GM23338 (cell line): ENCODE measurements at regions not wholly inside any gene's neighbourhood (a gene's known extent, or its start where the extent isn't known, plus 50 kb on each side); places are given as distances from the start of the nearest gene placed in this dataset.

Experiments
- ATAC-seq: fragments of 200-7000 bp; cut with Tn5 transposase; 3 replicates; pipeline ENCODE4 v1.9.1; 2020
- DNase-seq: peaks from one replicate; pipeline ENCODE4 v3.0.0-alpha.2; 2015; ENCODE audit warnings: low spot score
- H2AFZ ChIP-seq: fragments of 200-600 bp; sonication (generic); 2 replicates; pipeline ENCODE4 v1.8.0; 2016; ENCODE audit warnings: antibody characterized with exemption, mild to moderate bottlenecking, moderate library complexity
- H3F3A ChIP-seq: fragments of 200-600 bp; sonication (generic); replicated peaks from 2 replicates; pipeline ENCODE4 v1.8.0; 2017; ENCODE audit warnings: antibody characterized with exemption, mixed run types, low read depth
- H3K27ac ChIP-seq: fragments of 200-600 bp; sonication (generic); 2 replicates; pipeline ENCODE4 v1.6.1; 2016; ENCODE audit warnings: low read depth
- H3K27me3 ChIP-seq: fragments of 200-600 bp; sonication (generic); 2 replicates; pipeline ENCODE4 v1.8.0; 2016; ENCODE audit warnings: mild to moderate bottlenecking, mixed run types, moderate library complexity; ENCODE audit not compliant: insufficient read depth
- H3K36me3 ChIP-seq: fragments of 200-600 bp; sonication (generic); 2 replicates; pipeline ENCODE4 v1.8.0; 2016; ENCODE audit warnings: mild to moderate bottlenecking; ENCODE audit not compliant: insufficient read depth
- H3K4me1 ChIP-seq: fragments of 200-600 bp; sonication (generic); 2 replicates; pipeline ENCODE4 v1.8.0; 2016; ENCODE audit warnings: mild to moderate bottlenecking, moderate library complexity; ENCODE audit not compliant: insufficient read depth
- H3K4me2 ChIP-seq: fragments of 200-600 bp; sonication (generic); 2 replicates; pipeline ENCODE4 v1.7.1; 2017; ENCODE audit warnings: mixed run types
- H3K4me3 ChIP-seq: fragments of 200-600 bp; sonication (generic); 2 replicates; pipeline ENCODE4 v1.6.1; 2016; ENCODE audit warnings: mixed run types
- H3K79me2 ChIP-seq: fragments of 200-600 bp; sonication (generic); replicated peaks from 2 replicates; pipeline ENCODE4 v1.8.0; 2017; ENCODE audit warnings: mild to moderate bottlenecking; ENCODE audit not compliant: insufficient read depth
- H3K9me2 ChIP-seq: fragments of 200-600 bp; sonication (generic); 2 replicates; pipeline ENCODE4 v1.8.0; 2017; ENCODE audit not compliant: insufficient read depth
- H4K20me1 ChIP-seq: fragments of 200-600 bp; sonication (generic); replicated peaks from 2 replicates; pipeline ENCODE4 v1.8.0; 2017; ENCODE audit warnings: mild to moderate bottlenecking; ENCODE audit not compliant: insufficient read depth
- H3K27ac Mint-ChIP-seq: 2 replicates; pipeline ENCODE4 v1.8.0; 2020; ENCODE audit warnings: inconsistent platforms, mild to moderate bottlenecking, moderate library complexity, mixed read lengths
- H3K27me3 Mint-ChIP-seq: 3 replicates; pipeline ENCODE4 v1.8.0; 2022; ENCODE audit warnings: low read depth, mild to moderate bottlenecking, moderate library complexity, mixed read lengths, inconsistent platforms; ENCODE audit not compliant: insufficient read depth, poor library complexity
- H3K36me3 Mint-ChIP-seq: 3 replicates; pipeline ENCODE4 v1.8.0; 2021; ENCODE audit warnings: low read depth, mild to moderate bottlenecking, inconsistent platforms, moderate library complexity, mixed read lengths
- H3K4me1 Mint-ChIP-seq: 3 replicates; pipeline ENCODE4 v1.8.0; 2020; ENCODE audit warnings: mild to moderate bottlenecking, inconsistent platforms, mixed read lengths
- H3K4me3 Mint-ChIP-seq: 3 replicates; pipeline ENCODE4 v1.8.0; 2021; ENCODE audit warnings: moderate library complexity, mild to moderate bottlenecking, inconsistent platforms, mixed read lengths
- H3K9me3 Mint-ChIP-seq: 3 replicates; pipeline ENCODE4 v1.8.0; 2020; ENCODE audit warnings: moderate library complexity, mild to moderate bottlenecking, inconsistent platforms, mixed read lengths
- CREB1 ChIP-seq: fragments of 250-450 bp; sonication (Bioruptor Pico); IDR thresholded peaks from 2 replicates; pipeline ENCODE4 v1.5.0; 2020; ENCODE audit warnings: low read depth, mild to moderate bottlenecking, moderate library complexity
- EZH2 ChIP-seq: fragments of 200-600 bp; sonication (generic); IDR thresholded peaks from one replicate; pipeline ENCODE4 v1.8.0; 2017; ENCODE audit warnings: antibody characterized with exemption, mild to moderate bottlenecking, low read depth; ENCODE audit not compliant: unreplicated experiment
- EZH2phosphoT487 ChIP-seq: fragments of 200-600 bp; sonication (generic); IDR thresholded peaks from one replicate; pipeline ENCODE4 v1.8.1; 2018; ENCODE audit warnings: antibody characterized with exemption; ENCODE audit not compliant: unreplicated experiment
- JUNB ChIP-seq: IDR thresholded peaks from one replicate; pipeline ENCODE4 v1.6.1; 2016; ENCODE audit warnings: antibody characterized with exemption; ENCODE audit not compliant: unreplicated experiment
- NANOG ChIP-seq: IDR thresholded peaks from 2 replicates; pipeline ENCODE4 v1.6.1; 2016; ENCODE audit warnings: antibody characterized with exemption, borderline replicate concordance
- POLR2AphosphoS5 ChIP-seq: IDR thresholded peaks from 2 replicates; pipeline ENCODE4 v1.6.1; 2016; ENCODE audit warnings: antibody characterized with exemption, low read depth
- STAT1 ChIP-seq: IDR thresholded peaks from one replicate; pipeline ENCODE4 v1.6.1; 2016; ENCODE audit warnings: antibody characterized with exemption; ENCODE audit not compliant: unreplicated experiment
- ZNF114 ChIP-seq: fragments of 250-450 bp; sonication (Bioruptor Pico); IDR thresholded peaks from 2 replicates; pipeline ENCODE4 v1.5.0; 2020; ENCODE audit warnings: mild to moderate bottlenecking, moderate library complexity
- ZNF331 ChIP-seq: fragments of 250-450 bp; sonication (Bioruptor Pico); IDR thresholded peaks from 2 replicates; pipeline ENCODE4 v1.5.0; 2020; ENCODE audit warnings: low read depth, mild to moderate bottlenecking, moderate library complexity
- TF ChIP-seq, protein P1 (sequence below): fragments of 250-450 bp; sonication (Bioruptor Pico); IDR thresholded peaks from 2 replicates; pipeline ENCODE4 v1.5.0; 2020; ENCODE audit warnings: mild to moderate bottlenecking, moderate library complexity
- TF ChIP-seq, protein P2 (sequence below): IDR thresholded peaks from 2 replicates; pipeline ENCODE4 v1.6.1; 2016; ENCODE audit warnings: antibody characterized with exemption
- TF ChIP-seq, protein P3 (sequence below): IDR thresholded peaks from one replicate; pipeline ENCODE4 v1.6.1; 2018; ENCODE audit warnings: antibody characterized with exemption; ENCODE audit not compliant: unreplicated experiment
- TF ChIP-seq, protein P4 (sequence below), 2 experiments: fragments of 200-600 bp in 1 of 2; sonication (generic) in 1 of 2; conservative IDR thresholded peaks; 2 replicates each; pipeline versions ENCODE4 v1.5.1 to v1.6.1; 2016 to 2017; ENCODE audit warnings: antibody characterized with exemption in 2 of 2, low read depth in 2 of 2, mild to moderate bottlenecking in 2 of 2, moderate library complexity in 1 of 2

DNA sequence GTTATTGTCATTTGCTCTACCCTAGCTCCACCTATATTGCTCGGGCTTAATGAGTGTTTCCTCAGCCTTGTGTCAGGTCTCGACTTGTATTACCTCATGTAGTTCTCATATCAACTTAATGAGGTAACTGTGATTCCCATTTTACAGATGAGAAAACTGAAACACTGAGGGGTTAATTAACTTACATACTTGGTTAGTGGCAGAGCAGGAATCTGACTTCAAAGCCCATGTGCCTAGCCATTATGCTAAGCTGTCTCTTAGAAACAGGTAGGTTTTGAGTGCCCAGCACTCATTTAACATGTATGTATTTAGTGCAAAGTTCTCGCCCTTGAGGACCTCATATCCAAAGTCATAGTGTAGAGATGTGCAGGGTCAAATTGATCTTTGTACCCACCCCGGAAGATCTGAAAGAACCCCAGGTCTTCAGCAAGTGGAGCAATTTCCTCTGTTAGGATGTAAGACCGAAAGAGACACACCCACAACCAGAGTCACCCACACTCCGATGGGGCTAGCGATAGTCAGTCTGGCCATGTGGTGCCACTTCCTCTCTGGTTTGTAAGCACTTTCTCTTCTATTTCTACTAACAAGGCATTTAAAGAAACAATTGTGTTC, 121.0 kb upstream of the SLC39A10 start:
- Mint-ChIP-seq H3K27ac (no peak overlapping the region), H3K4me1 (peaks cover 8% of the 10 kb centered on the region; the same call in 2 of the 3 replicates), H3K36me3 (no peaks in the 10 kb centered on the region), H3K9me3 (no peaks in the 10 kb centered on the region), H3K27me3 (peaks cover 4% of the 10 kb centered on the region), H3K4me3 (no peak overlapping the region)
- TF ChIP-seq EZH2phosphoT487 (no peak), JUNB (no peak), POLR2AphosphoS5 (no peak), CREB1 (CRISPR knock-in tag) (no peak), ZNF331 (CRISPR knock-in tag) (no peak), STAT1 (no peak), ZNF114 (CRISPR knock-in tag) (no peak), NANOG (no peak), EZH2 (no peak)
- TF ChIP-seq, protein P1, sequence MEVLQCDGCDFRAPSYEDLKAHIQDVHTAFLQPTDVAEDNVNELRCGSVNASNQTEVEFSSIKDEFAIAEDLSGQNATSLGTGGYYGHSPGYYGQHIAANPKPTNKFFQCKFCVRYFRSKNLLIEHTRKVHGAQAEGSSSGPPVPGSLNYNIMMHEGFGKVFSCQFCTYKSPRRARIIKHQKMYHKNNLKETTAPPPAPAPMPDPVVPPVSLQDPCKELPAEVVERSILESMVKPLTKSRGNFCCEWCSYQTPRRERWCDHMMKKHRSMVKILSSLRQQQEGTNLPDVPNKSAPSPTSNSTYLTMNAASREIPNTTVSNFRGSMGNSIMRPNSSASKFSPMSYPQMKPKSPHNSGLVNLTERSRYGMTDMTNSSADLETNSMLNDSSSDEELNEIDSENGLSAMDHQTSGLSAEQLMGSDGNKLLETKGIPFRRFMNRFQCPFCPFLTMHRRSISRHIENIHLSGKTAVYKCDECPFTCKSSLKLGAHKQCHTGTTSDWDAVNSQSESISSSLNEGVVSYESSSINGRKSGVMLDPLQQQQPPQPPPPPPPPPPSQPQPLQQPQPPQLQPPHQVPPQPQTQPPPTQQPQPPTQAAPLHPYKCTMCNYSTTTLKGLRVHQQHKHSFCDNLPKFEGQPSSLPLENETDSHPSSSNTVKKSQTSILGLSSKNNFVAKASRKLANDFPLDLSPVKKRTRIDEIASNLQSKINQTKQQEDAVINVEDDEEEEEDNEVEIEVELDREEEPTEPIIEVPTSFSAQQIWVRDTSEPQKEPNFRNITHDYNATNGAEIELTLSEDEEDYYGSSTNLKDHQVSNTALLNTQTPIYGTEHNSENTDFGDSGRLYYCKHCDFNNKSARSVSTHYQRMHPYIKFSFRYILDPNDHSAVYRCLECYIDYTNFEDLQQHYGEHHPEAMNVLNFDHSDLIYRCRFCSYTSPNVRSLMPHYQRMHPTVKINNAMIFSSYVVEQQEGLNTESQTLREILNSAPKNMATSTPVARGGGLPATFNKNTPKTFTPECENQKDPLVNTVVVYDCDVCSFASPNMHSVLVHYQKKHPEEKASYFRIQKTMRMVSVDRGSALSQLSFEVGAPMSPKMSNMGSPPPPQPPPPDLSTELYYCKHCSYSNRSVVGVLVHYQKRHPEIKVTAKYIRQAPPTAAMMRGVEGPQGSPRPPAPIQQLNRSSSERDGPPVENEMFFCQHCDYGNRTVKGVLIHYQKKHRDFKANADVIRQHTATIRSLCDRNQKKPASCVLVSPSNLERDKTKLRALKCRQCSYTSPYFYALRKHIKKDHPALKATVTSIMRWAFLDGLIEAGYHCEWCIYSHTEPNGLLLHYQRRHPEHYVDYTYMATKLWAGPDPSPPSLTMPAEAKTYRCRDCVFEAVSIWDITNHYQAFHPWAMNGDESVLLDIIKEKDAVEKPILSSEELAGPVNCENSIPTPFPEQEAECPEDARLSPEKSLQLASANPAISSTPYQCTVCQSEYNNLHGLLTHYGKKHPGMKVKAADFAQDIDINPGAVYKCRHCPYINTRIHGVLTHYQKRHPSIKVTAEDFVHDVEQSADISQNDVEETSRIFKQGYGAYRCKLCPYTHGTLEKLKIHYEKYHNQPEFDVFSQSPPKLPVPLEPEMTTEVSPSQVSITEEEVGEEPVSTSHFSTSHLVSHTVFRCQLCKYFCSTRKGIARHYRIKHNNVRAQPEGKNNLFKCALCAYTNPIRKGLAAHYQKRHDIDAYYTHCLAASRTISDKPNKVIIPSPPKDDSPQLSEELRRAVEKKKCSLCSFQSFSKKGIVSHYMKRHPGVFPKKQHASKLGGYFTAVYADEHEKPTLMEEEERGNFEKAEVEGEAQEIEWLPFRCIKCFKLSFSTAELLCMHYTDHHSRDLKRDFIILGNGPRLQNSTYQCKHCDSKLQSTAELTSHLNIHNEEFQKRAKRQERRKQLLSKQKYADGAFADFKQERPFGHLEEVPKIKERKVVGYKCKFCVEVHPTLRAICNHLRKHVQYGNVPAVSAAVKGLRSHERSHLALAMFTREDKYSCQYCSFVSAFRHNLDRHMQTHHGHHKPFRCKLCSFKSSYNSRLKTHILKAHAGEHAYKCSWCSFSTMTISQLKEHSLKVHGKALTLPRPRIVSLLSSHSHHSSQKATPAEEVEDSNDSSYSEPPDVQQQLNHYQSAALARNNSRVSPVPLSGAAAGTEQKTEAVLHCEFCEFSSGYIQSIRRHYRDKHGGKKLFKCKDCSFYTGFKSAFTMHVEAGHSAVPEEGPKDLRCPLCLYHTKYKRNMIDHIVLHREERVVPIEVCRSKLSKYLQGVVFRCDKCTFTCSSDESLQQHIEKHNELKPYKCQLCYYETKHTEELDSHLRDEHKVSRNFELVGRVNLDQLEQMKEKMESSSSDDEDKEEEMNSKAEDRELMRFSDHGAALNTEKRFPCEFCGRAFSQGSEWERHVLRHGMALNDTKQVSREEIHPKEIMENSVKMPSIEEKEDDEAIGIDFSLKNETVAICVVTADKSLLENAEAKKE (CRISPR knock-in tag), result no peak
- TF ChIP-seq, protein P2, sequence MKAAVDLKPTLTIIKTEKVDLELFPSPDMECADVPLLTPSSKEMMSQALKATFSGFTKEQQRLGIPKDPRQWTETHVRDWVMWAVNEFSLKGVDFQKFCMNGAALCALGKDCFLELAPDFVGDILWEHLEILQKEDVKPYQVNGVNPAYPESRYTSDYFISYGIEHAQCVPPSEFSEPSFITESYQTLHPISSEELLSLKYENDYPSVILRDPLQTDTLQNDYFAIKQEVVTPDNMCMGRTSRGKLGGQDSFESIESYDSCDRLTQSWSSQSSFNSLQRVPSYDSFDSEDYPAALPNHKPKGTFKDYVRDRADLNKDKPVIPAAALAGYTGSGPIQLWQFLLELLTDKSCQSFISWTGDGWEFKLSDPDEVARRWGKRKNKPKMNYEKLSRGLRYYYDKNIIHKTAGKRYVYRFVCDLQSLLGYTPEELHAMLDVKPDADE, result no peak
- TF ChIP-seq, protein P3, sequence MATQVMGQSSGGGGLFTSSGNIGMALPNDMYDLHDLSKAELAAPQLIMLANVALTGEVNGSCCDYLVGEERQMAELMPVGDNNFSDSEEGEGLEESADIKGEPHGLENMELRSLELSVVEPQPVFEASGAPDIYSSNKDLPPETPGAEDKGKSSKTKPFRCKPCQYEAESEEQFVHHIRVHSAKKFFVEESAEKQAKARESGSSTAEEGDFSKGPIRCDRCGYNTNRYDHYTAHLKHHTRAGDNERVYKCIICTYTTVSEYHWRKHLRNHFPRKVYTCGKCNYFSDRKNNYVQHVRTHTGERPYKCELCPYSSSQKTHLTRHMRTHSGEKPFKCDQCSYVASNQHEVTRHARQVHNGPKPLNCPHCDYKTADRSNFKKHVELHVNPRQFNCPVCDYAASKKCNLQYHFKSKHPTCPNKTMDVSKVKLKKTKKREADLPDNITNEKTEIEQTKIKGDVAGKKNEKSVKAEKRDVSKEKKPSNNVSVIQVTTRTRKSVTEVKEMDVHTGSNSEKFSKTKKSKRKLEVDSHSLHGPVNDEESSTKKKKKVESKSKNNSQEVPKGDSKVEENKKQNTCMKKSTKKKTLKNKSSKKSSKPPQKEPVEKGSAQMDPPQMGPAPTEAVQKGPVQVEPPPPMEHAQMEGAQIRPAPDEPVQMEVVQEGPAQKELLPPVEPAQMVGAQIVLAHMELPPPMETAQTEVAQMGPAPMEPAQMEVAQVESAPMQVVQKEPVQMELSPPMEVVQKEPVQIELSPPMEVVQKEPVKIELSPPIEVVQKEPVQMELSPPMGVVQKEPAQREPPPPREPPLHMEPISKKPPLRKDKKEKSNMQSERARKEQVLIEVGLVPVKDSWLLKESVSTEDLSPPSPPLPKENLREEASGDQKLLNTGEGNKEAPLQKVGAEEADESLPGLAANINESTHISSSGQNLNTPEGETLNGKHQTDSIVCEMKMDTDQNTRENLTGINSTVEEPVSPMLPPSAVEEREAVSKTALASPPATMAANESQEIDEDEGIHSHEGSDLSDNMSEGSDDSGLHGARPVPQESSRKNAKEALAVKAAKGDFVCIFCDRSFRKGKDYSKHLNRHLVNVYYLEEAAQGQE, result no peak
- TF ChIP-seq, protein P4, sequence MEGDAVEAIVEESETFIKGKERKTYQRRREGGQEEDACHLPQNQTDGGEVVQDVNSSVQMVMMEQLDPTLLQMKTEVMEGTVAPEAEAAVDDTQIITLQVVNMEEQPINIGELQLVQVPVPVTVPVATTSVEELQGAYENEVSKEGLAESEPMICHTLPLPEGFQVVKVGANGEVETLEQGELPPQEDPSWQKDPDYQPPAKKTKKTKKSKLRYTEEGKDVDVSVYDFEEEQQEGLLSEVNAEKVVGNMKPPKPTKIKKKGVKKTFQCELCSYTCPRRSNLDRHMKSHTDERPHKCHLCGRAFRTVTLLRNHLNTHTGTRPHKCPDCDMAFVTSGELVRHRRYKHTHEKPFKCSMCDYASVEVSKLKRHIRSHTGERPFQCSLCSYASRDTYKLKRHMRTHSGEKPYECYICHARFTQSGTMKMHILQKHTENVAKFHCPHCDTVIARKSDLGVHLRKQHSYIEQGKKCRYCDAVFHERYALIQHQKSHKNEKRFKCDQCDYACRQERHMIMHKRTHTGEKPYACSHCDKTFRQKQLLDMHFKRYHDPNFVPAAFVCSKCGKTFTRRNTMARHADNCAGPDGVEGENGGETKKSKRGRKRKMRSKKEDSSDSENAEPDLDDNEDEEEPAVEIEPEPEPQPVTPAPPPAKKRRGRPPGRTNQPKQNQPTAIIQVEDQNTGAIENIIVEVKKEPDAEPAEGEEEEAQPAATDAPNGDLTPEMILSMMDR (conservative IDR thresholded peaks at IDR 0.05; ENCODE audit: low read depth in 2 of 2), result no peak
- H3K27ac ChIP-seq, result no peak overlapping the region
- H3K4me3 ChIP-seq, result no peak overlapping the region
- H3K36me3 ChIP-seq, result no peaks in the 10 kb centered on the region
- H3K4me1 ChIP-seq, result no peaks in the 10 kb centered on the region; the same call in 1 of the 2 replicates
- no peak for ATAC-seq
- no peaks in the 10 kb centered on the region for H4K20me1 ChIP-seq
- no peak overlapping the region for H3K4me2 ChIP-seq
- H3K9me2 ChIP-seq, result no peaks in the 10 kb centered on the region
- no peaks in the 10 kb centered on the region for H3F3A ChIP-seq
- H2AFZ ChIP-seq, result no peak overlapping the region
- no peak for DNase-seq
- H3K27me3 ChIP-seq, result no peaks in the 10 kb centered on the region
- H3K79me2 ChIP-seq, result no peaks in the 10 kb centered on the region
